Activated effector memory CD4-positive, alpha-beta T cell treated with anti-CD3 and anti-CD28 coated beads, Interleukin-2, amount 50 U/mL, for 16 hours (primary cell): ENCODE measurements at regions not wholly inside any gene's neighbourhood (a gene's known extent, or its start where the extent isn't known, plus 50 kb on each side); places are given as distances from the start of the nearest gene placed in this dataset.
"Not testable (repeated sequence)": the region's sequence is repeated elsewhere in the genome, so short reads cannot be mapped to it uniquely, and the experiment has no call there.

ENCODE experiments used
- DNase-seq: peaks from one replicate; pipeline ENCODE4 v3.0.0-alpha.2; 2020

GRCh38 chr4:105060628-105061027 is 86.0 kb upstream of the TET2 start:
- DNase-seq: no peak

DNA sequence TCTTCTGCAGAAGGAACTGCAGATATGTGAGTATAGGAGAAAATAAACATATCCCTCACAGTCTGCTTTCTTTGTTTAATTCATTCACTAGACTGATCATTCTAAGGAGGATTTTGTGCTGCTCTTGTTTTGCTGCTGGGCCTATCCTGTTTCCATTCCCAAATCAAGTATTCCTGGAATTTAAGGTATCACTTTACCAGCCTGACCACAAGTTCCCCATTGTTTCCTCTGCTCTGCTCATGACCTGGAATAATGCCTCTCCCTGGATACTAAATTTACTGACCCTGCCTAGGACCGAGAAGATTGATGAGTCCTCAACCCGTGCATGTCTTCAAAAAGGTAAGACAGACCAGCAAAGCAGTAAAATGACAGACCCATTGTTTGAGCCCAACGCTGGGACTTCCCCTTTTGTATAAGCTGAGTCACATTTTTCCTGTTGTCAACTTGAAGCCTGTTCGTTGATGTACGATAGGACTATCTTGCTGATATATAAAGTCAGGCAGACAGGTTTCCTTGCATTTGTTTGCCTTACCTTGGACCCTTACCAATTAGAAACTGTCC is 85.5 kb upstream of the TET2 start:
- DNase-seq: peak; percentile 68

GRCh38 chr4:105061731-105062130 is 84.9 kb upstream of the TET2 start:
- DNase-seq: no peak

DNA sequence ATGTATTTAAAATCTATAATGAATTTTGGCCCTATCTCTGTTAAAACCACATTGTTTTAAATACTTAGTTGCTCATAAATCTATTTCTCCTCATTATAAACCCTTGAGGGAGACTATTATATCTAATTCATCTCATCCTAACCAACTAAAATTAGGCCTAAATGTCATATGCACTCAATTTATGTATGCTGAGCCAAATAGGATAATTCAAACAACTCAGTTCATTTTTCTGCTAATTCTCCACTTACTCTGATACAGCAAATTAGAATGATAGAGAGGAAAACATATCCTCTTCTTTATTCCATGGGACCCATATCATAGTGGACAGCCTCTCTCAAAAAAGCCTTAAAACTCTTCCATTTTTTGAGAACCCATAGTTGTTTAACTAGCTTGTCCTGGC is 80.3 kb upstream of the TET2 start:
- no peak for DNase-seq

DNA sequence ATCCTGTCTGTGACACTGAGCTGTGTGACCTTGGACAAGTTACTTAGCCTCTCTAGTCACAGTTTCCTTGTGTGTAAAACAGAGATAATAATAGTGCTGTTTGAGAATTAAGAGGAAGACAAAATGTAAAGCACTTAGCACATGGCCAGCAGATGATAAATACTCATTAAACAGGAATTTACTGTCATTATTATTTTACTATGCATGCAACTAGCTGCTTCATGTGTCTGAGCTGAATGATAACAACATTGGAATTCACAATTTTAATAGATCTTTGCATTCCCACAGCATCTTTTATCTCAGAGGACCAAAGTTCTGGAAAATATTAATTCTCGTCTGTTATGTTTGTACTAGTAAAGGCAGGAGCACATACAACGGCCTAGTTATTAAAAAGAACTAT is 79.2 kb upstream of the TET2 start:
- no peak for DNase-seq

DNA sequence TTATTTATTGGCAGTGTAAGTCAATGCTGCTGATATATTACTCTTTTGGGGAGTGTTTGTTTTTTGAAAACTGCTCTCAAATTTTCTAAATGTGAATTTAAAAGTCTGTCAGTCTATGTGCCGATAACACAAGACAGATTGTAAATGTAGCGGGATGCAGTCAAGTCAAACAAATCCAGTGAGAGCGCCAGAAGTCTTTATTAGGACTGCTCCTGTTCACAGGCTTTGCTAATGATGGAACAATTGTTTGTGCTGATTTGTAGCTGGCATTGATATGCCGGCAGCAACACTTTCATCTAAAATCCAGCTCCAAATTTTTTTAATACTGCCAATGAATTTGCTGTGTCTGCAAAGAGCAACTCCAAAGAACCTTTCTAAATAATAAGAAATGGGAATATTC is 78.7 kb upstream of the TET2 start:
- DNase-seq: no peak

GRCh38 chr4:105068516-105068915 is 78.2 kb upstream of the TET2 start:
- no peak for DNase-seq

DNA sequence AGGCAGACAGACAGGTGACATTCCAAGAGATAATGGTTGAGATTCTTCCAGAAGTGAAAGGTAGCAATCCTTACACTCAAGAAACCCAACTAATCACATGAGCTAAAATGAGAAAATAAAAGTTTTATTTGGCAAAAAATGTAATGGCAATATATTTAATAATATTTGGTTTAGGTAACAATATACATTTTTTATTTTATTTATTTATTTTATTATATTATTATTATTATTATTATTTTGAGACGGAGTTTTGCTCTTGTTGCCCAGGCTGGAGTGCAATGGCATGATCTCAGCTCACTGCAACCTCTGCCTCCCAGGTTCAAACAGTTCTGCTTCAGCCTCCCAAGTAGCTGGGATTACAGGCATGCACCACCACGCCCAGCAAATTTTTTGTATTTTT is 74.6 kb upstream of the TET2 start:
- DNase-seq: not testable (repeated sequence)

DNA sequence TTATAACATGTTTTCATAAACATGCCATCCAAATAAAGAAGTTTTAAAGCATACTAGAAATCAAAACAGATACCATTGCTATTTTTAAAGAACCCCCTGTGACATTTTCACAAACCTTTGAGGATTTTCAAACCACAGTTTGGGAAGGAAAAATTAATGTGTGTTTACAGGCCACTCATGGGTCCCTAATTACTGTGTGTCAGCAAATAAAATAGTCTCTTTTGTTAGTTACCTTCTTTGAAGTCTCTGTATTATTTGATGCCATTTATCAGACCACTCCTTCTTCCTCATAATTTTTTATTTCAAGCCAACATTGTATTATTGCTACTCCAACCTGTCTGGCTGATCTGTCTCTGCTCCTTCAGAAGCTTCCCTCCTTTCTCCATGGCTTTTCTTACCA is 72.6 kb upstream of the TET2 start:
- DNase-seq: no peak

GRCh38 chr4:105075045-105075444 is 71.6 kb upstream of the TET2 start:
- DNase-seq: no peak

DNA sequence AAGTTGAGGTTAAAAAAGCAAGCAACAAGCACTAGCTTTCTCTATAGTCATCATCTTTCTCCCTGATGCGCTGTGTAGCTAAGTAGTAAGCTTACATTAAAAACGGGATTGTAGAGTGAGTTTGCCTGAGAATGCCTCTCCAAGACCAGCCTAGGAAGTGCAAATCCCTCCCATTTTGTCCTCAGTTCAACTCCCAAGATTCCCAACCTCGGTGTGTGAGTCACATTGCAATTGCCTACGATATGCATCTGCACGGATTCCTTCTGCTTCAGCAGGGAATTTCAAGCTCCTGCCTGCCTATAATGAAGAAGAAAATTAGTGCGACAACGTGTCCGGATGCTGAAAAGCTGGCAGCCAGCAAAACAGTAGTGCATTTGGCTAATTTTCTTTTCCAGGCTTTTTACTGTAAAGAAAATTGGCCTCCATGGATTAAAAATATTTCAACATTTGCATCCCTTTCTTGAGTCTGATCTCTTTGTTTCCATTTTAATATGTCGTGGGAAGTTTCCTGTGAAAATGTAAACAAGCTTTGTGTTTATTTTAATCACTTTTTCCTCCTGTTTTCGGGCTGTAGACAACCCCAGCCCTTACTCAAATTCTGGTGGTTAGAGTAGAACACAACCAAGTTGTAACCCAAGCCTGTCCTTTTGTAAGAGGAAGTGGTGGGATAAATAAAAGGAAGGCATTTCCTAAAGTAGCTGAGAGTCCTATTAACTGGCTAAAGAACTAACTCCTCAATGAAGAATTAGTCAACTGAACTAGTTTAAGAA is 58.4 kb upstream of the TET2 start:
- no peak for DNase-seq

DNA sequence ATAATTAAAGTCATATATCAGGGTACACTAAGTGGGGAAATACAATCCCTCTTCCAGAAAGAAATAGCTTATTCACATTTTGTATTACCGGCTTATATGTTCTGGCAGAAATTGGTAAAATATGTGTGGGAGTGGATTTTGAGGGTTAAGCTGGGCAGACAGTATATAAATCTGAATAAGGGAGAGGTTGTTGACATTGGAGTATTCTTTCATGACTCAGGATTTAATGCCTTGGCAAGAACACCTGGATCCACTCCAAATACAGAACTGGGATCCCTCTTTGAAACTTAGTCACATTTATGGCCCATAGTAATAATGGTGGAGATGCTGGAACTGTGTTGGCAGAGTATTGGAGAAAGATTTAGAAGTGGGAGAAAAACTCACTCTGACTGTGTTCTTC is 54.3 kb upstream of the TET2 start:
- no peak for DNase-seq

DNA sequence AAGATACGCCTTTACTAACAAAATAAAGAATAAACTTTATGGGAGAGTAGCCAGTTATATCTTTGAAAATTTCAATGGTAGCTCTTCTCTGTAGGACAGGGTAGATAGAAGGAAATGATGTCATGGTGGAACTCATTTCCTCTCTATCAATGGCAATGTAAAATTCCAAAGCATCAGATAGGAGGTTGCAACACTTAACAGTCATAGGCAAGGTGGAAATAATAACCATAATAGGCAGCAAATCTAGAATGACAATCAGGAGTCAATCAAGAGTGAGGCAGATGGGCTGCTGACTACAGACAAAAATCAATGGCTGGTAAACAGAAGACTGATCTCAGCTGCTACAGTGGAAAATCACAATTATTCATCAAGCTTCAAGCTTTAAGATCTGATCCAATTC is 53.9 kb upstream of the TET2 start:
- DNase-seq: no peak

DNA sequence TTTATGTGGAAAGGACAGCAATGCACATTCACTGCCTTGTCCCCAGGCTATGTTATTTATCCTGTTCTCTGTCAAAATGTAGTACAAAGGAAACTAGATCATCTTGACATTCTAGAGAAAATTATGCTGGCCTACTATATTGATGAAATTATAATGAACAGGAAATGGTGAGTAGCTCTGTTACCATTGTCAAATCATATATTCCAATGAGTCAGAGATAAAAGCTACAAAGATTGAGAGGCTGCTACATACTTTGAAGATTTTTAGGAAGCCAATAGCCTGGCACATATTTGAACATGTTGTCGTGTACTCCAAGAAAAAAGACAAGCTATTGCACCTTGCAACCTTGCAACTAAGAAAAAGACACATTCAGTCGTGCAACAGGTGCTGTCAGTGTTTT is 52.7 kb upstream of the TET2 start:
- DNase-seq: no peak
